Tibial nerve (tissue), 4 donors: ENCODE measurements at regions not wholly inside any gene's neighbourhood (a gene's known extent, or its start where the extent isn't known, plus 50 kb on each side); places are given as distances from the start of the nearest gene placed in this dataset.

Source experiments
- DNase-seq, 2 donors: peaks; one replicate each; pipeline ENCODE4 v3.0.0-alpha.2; 2019; ENCODE audit warnings: low spot score in 2 of 2
- H3K27ac ChIP-seq, 4 donors: fragments of 200-600 bp; sonication (generic) in 3 of 4; one replicate each; pipeline ENCODE4 v1.5.1; 2017 to 2019; ENCODE audit warnings: mild to moderate bottlenecking in 1 of 4
- H3K27me3 ChIP-seq, 2 donors: fragments of 200-600 bp; sonication (generic) in 1 of 2; one replicate each; pipeline versions ENCODE4 v1.5.1 to v1.6.0; 2017 to 2019
- H3K36me3 ChIP-seq, 3 donors: fragments of 200-600 bp; sonication (generic); one replicate each; pipeline ENCODE4 v1.5.1; 2018 to 2019
- H3K4me1 ChIP-seq, 4 donors: fragments of 200-600 bp; sonication (generic) in 3 of 4; one replicate each; pipeline ENCODE4 v1.5.1; 2017 to 2019
- H3K4me3 ChIP-seq, 4 donors: fragments of 200-600 bp; sonication (generic) in 3 of 4; one replicate each; pipeline ENCODE4 v1.5.1; 2017 to 2019; ENCODE audit warnings: mild to moderate bottlenecking in 1 of 4, moderate library complexity in 1 of 4
- H3K9me3 ChIP-seq, 4 donors: fragments of 200-600 bp; sonication (generic) in 3 of 4; one replicate each; pipeline ENCODE4 v1.5.1; 2017 to 2019
- CTCF ChIP-seq, 5 experiments: fragments of 200-600 bp in 3 of 5; fragments of 450-650 bp in 2 of 5; sonication (generic) in 3 of 5; IDR thresholded peaks; one replicate each; pipeline ENCODE4 v1.5.1; 2016 to 2019; ENCODE audit warnings: antibody characterized with exemption in 5 of 5, mild to moderate bottlenecking in 3 of 5, moderate library complexity in 2 of 5
- EP300 ChIP-seq, 2 donors: sonication (generic); formaldehyde crosslinking; IDR thresholded peaks; one replicate each; pipeline ENCODE4 v1.6.1; 2017; ENCODE audit warnings: antibody characterized with exemption in 2 of 2, mild to moderate bottlenecking in 1 of 2
- POLR2A ChIP-seq, 2 donors: fragments of 450-650 bp; IDR thresholded peaks; one replicate each; pipeline ENCODE4 v1.6.1; 2017; ENCODE audit warnings: antibody characterized with exemption in 2 of 2, mild to moderate bottlenecking in 2 of 2, moderate library complexity in 2 of 2
- WGBS, 2 donors: methylation state at CpG; one replicate each; pipeline ENCODE4 v1.1.5; 2018; 5-methylcytosine and 5-hydroxymethylcytosine counted together

GRCh38 chr5:30108051-30108450 is 1085.4 kb upstream of the CDH6 start:
- Histone ChIP-seq H3K4me3 (no peak overlapping the region), H3K27ac (no peak overlapping the region), H3K27me3 (no peaks in the 10 kb centered on the region), H3K36me3 (no peaks in the 10 kb centered on the region), H3K4me1 (no peaks in the 10 kb centered on the region), H3K9me3 (no peaks in the 10 kb centered on the region)
- TF ChIP-seq EP300 (IDR thresholded peaks at IDR 0.05) (no peak), POLR2A (IDR thresholded peaks at IDR 0.05) (no peak), CTCF (IDR thresholded peaks at IDR 0.05) (no peak)
- WGBS, 2 donors, result 43 to 46% methylated on average over 2 of the region's 2 CpGs
- no peak for DNase-seq

GRCh38 chr5:30106596-30106995 is 1086.9 kb upstream of the CDH6 start:
- DNase-seq, result no peak
- TF ChIP-seq EP300 (IDR thresholded peaks at IDR 0.05), result no peak
- no peak for TF ChIP-seq CTCF (IDR thresholded peaks at IDR 0.05)
- no peak for TF ChIP-seq POLR2A (IDR thresholded peaks at IDR 0.05)
- Histone ChIP-seq H3K36me3 (no peaks in the 10 kb centered on the region), H3K27ac (no peak overlapping the region), H3K27me3 (no peaks in the 10 kb centered on the region), H3K9me3 (no peaks in the 10 kb centered on the region), H3K4me1 (no peaks in the 10 kb centered on the region), H3K4me3 (no peak overlapping the region)
- 89 to 94% methylated on average over 12 to 13 of the region's 13 CpGs for WGBS, 2 donors

GRCh38 chr5:30104872-30105596 is 1088.5 kb upstream of the CDH6 start:
- Histone ChIP-seq H3K9me3 (no peaks in the 10 kb centered on the region), H3K27me3 (no peaks in the 10 kb centered on the region), H3K36me3 (no peaks in the 10 kb centered on the region), H3K4me1 (no peaks in the 10 kb centered on the region), H3K4me3 (no peak overlapping the region), H3K27ac (no peak overlapping the region)
- DNase-seq, result no peak
- TF ChIP-seq POLR2A (IDR thresholded peaks at IDR 0.05) (no peak), EP300 (IDR thresholded peaks at IDR 0.05) (no peak), CTCF (IDR thresholded peaks at IDR 0.05) (no peak)

GRCh38 chr5:30103452-30104202 is 1089.9 kb upstream of the CDH6 start:
- no peak overlapping the region for H3K4me3 ChIP-seq
- WGBS, 2 donors, result 81 to 89% methylated on average over 7 of the region's 7 CpGs
- TF ChIP-seq EP300 (IDR thresholded peaks at IDR 0.05), result no peak
- no peak for TF ChIP-seq CTCF (IDR thresholded peaks at IDR 0.05)
- no peak for TF ChIP-seq POLR2A (IDR thresholded peaks at IDR 0.05)

GRCh38 chr5:30103052-30103451 is 1090.4 kb upstream of the CDH6 start:
- Histone ChIP-seq H3K4me1 (peaks cover 0 to 4% (median 0%) of the 10 kb centered on the region in 4 donors), H3K36me3 (no peaks in the 10 kb centered on the region), H3K27ac (no peak overlapping the region), H3K4me3 (no peak overlapping the region), H3K9me3 (no peaks in the 10 kb centered on the region), H3K27me3 (no peaks in the 10 kb centered on the region)
- 23 to 24% methylated on average over 1 of the region's 1 CpG for WGBS, 2 donors
- DNase-seq, result no peak
- TF ChIP-seq EP300 (IDR thresholded peaks at IDR 0.05), result no peak
- TF ChIP-seq POLR2A (IDR thresholded peaks at IDR 0.05), result no peak
- no peak for TF ChIP-seq CTCF (IDR thresholded peaks at IDR 0.05)

More at GRCh38 chr5:30103452-30104202, 1089.9 kb upstream of the CDH6 start:
- no peaks in the 10 kb centered on the region for H3K9me3 ChIP-seq
- no peak for DNase-seq
- H3K27ac ChIP-seq, result no peak overlapping the region
- H3K36me3 ChIP-seq, result no peaks in the 10 kb centered on the region
- H3K4me1 ChIP-seq, result peaks cover 0 to 4% (median 0%) of the 10 kb centered on the region in 4 donors
- H3K27me3 ChIP-seq, result no peaks in the 10 kb centered on the region
